ENCODE measurements at regions not wholly inside any gene's neighbourhood (a gene's known extent, or its start where the extent isn't known, plus 50 kb on each side); places are given as distances from the start of the nearest gene placed in this dataset.

GRCh38 chr15:96544162-96544756 is 213.8 kb downstream of the NR2F2 start:
- no peak for TF ChIP-seq FOXM1 (IDR thresholded peaks at IDR 0.05; ENCODE audit: borderline replicate concordance)
- TF ChIP-seq FOXK2 (IDR thresholded peaks at IDR 0.05): no peak
- TF ChIP-seq NFRKB (IDR thresholded peaks at IDR 0.05): no peak
- TF ChIP-seq BHLHE40 (IDR thresholded peaks at IDR 0.05; ENCODE audit: borderline replicate concordance): no peak
- TF ChIP-seq SP1 (IDR thresholded peaks at IDR 0.05): no peak
- TF ChIP-seq LEF1 (IDR thresholded peaks at IDR 0.05; ENCODE audit: borderline replicate concordance): no peak
- TF ChIP-seq, protein P1, sequence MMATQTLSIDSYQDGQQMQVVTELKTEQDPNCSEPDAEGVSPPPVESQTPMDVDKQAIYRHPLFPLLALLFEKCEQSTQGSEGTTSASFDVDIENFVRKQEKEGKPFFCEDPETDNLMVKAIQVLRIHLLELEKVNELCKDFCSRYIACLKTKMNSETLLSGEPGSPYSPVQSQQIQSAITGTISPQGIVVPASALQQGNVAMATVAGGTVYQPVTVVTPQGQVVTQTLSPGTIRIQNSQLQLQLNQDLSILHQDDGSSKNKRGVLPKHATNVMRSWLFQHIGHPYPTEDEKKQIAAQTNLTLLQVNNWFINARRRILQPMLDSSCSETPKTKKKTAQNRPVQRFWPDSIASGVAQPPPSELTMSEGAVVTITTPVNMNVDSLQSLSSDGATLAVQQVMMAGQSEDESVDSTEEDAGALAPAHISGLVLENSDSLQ (IDR thresholded peaks at IDR 0.05): no peak
- TF ChIP-seq TARDBP (IDR thresholded peaks at IDR 0.05): no peak
- no peak for TF ChIP-seq SUZ12 (IDR thresholded peaks at IDR 0.05)
- TF ChIP-seq L3MBTL2 (conservative IDR thresholded peaks at IDR 0.05): no peak
- TF ChIP-seq FOXA1 (IDR thresholded peaks at IDR 0.05): no peak
- no peak for TF ChIP-seq ARNT (IDR thresholded peaks at IDR 0.05)
- TF ChIP-seq HDGF (IDR thresholded peaks at IDR 0.05; ENCODE audit: borderline replicate concordance): no peak
- TF ChIP-seq ZNF384 (IDR thresholded peaks at IDR 0.05): no peak

Measured in HEK293T (cell line).